GM06990 (cell line): ENCODE measurements at regions not wholly inside any gene's neighbourhood (a gene's known extent, or its start where the extent isn't known, plus 50 kb on each side); places are given as distances from the start of the nearest gene placed in this dataset.

Source experiments
- DNase-seq: peaks from one replicate; pipeline ENCODE4 v3.0.0-alpha.2; 2011; ENCODE audit not compliant: insufficient read length; ENCODE audit errors: extremely low read depth
- H3K27me3 ChIP-seq: replicated peaks from 2 replicates; pipeline ENCODE4 v1.6.0; 2011; ENCODE audit warnings: low read length; ENCODE audit not compliant: control insufficient read depth, insufficient read depth
- H3K36me3 ChIP-seq: 2 replicates; pipeline ENCODE4 v1.5.1; 2011; ENCODE audit warnings: low read length; ENCODE audit not compliant: control insufficient read depth, insufficient read depth
- H3K4me3 ChIP-seq: replicated peaks from 2 replicates; pipeline ENCODE4 v1.5.1; 2011; ENCODE audit warnings: low read depth, mild to moderate bottlenecking, control low read depth, low read length
- CTCF ChIP-seq: IDR thresholded peaks from 2 replicates; pipeline ENCODE4 v1.5.1; 2011; ENCODE audit warnings: low read length, control low read depth, mild to moderate bottlenecking, inconsistent platforms; ENCODE audit not compliant: insufficient read depth, poor library complexity, severe bottlenecking

- no peak for DNase-seq
Measured at GRCh38 chr9:120137186-120137840, 442.7 kb downstream of the CDK5RAP2 start.

GRCh38 chr9:120136696-120137095 is 443.3 kb downstream of the CDK5RAP2 start:
- H3K27me3 ChIP-seq: no peaks in the 10 kb centered on the region
- DNase-seq: no peak
- no peak overlapping the region for H3K4me3 ChIP-seq
- TF ChIP-seq CTCF: no peak
- H3K36me3 ChIP-seq: no peaks in the 10 kb centered on the region

More at GRCh38 chr9:120137186-120137840, 442.7 kb downstream of the CDK5RAP2 start:
- no peaks in the 10 kb centered on the region for H3K27me3 ChIP-seq
- no peak overlapping the region for H3K4me3 ChIP-seq
- no peaks in the 10 kb centered on the region for H3K36me3 ChIP-seq
- TF ChIP-seq CTCF: no peak

DNA sequence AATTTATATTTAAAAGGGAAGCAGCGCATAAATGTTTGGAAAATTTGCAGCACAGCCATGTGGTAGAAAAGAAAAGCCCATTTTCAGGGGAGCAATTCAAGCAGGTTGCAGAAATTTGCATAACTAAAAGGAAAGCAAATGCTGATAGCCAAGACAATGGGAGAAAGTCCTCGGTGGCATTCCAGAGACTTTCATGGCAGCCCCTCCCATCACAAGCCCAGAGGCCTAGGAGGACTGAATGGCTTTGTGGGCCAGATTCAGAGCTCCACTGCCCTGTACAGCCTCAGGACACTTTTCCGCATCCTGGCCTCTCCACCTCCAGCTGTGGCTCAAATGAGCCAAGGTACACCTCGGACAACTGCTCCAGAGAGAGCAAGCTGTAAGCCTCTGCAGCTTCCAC is 462.9 kb downstream of the CDK5RAP2 start:
- no peaks in the 10 kb centered on the region; the same call in 1 of the 2 replicates for H3K27me3 ChIP-seq

DNA sequence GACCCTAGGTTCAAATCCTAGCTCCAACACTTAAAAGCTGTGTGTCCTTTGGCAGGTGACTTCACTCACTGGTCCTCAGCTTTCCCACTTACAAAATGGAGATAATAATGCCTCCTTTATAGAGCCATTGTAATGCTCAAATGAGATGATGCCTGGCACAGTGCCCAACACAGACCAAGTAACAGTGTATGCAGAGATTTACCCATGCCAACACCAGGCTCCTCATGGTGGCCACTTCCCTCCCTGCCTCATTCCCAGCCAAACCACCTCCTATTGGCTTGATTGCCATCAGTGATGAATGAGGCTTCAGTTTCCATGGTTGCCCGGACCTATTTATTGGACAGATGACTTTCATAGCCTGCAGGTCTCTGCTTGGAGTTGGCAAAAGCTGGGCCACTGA is 469.4 kb downstream of the CDK5RAP2 start:
- Histone ChIP-seq H3K27me3 (no peaks in the 10 kb centered on the region), H3K36me3 (no peaks in the 10 kb centered on the region), H3K4me3 (no peak overlapping the region)
- no peak for TF ChIP-seq CTCF
- DNase-seq: no peak

More for the DNA sequence above, 462.9 kb downstream of the CDK5RAP2 start:
- H3K36me3 ChIP-seq: no peaks in the 10 kb centered on the region
- no peak for TF ChIP-seq CTCF
- DNase-seq: no peak
- no peak overlapping the region for H3K4me3 ChIP-seq

- no peak for TF ChIP-seq CTCF
- no peak for DNase-seq
- Histone ChIP-seq H3K4me3 (no peak overlapping the region), H3K36me3 (no peaks in the 10 kb centered on the region), H3K27me3 (no peaks in the 10 kb centered on the region)
Measured at GRCh38 chr9:120109242-120109641, 470.7 kb downstream of the CDK5RAP2 start.

DNA sequence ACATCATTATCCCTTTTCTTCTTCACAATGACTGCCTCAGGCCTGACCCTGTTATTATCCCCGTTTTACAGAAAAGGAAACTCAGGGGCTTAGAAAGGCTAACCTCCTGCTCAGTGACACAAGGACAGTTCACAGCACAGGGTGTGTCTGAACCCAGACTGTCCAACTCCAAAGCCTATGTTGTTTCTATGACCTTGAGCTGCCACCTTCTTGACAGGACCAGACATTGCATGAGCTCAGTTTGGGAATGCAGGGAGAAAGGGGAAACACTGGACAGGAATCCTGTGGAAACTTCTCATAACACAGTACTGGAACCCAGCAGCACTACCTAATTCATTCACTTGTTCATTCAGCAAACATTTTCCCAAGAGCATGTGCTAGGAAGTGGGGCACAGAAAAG is 472.8 kb downstream of the CDK5RAP2 start:
- no peak for DNase-seq
- H3K36me3 ChIP-seq: no peaks in the 10 kb centered on the region
- TF ChIP-seq CTCF: no peak
- H3K4me3 ChIP-seq: no peak overlapping the region
- H3K27me3 ChIP-seq: no peaks in the 10 kb centered on the region
